A673 (cell line): ENCODE measurements at regions not wholly inside any gene's neighbourhood (a gene's known extent, or its start where the extent isn't known, plus 50 kb on each side); places are given as distances from the start of the nearest gene placed in this dataset.

ENCODE experiments used
- BruUV-seq: library from RNA; stranded (reverse); fragments of 400-500 nt; replicated peaks from 2 replicates; lab custom pipeline; 2021; lab: Mats Ljungman, UMichigan
- CTCF ChIA-PET: fragments of 300-600 bp; sonication (Branson Sonifier 250); formaldehyde crosslinking; loops from one replicate; lab custom pipeline; 2022; ENCODE audit warnings: antibody characterized with exemption; lab: Charles Lee
- POLR2A ChIA-PET: fragments of 300-600 bp; sonication (Branson Sonifier 250); formaldehyde crosslinking; loops from one replicate; lab custom pipeline; 2022; ENCODE audit warnings: antibody characterized with exemption; ENCODE audit not compliant: low non-redundant PET; lab: Charles Lee
- DNase-seq: peaks from one replicate; pipeline ENCODE4 v3.0.0-alpha.2; 2015; ENCODE audit warnings: low spot score
- H3K27ac ChIP-seq: fragments of 200-600 bp; sonication (generic); 2 replicates; pipeline ENCODE4 v1.5.1; 2016; ENCODE audit warnings: mixed run types, low read depth, mild to moderate bottlenecking, mixed read lengths, antibody characterized with exemption, low read length; ENCODE audit not compliant: poor library complexity, severe bottlenecking
- H3K27me3 ChIP-seq: fragments of 200-600 bp; sonication (generic); replicated peaks from 2 replicates; pipeline ENCODE4 v1.6.1; 2017; ENCODE audit warnings: mixed run types, low read depth, mild to moderate bottlenecking, mixed read lengths, antibody characterized with exemption, low read length; ENCODE audit not compliant: insufficient read depth, poor library complexity
- H3K36me3 ChIP-seq: fragments of 200-600 bp; sonication (generic); 2 replicates; pipeline ENCODE4 v1.6.1; 2016; ENCODE audit warnings: mixed run types, mild to moderate bottlenecking, mixed read lengths, antibody characterized with exemption, low read length; ENCODE audit not compliant: insufficient read depth, poor library complexity, severe bottlenecking
- H3K4me1 ChIP-seq: fragments of 200-600 bp; sonication (generic); 2 replicates; pipeline ENCODE4 v1.6.1; 2017; ENCODE audit warnings: mixed run types, mild to moderate bottlenecking, mixed read lengths, antibody characterized with exemption, low read length; ENCODE audit not compliant: insufficient read depth, poor library complexity, severe bottlenecking
- H3K4me3 ChIP-seq: fragments of 200-600 bp; sonication (generic); 2 replicates; pipeline ENCODE4 v1.5.1; 2016; ENCODE audit warnings: low read depth, mixed run types, mild to moderate bottlenecking, mixed read lengths, low read length; ENCODE audit not compliant: poor library complexity, severe bottlenecking
- H3K9me3 ChIP-seq: fragments of 200-600 bp; sonication (generic); 2 replicates; pipeline ENCODE4 v1.6.1; 2016; ENCODE audit warnings: mixed run types, low read depth, mild to moderate bottlenecking, mixed read lengths, antibody characterized with exemption, low read length; ENCODE audit not compliant: poor library complexity, severe bottlenecking
- CTCF ChIP-seq: fragments of 300-800, 200-600 bp; sonication (generic); conservative IDR thresholded peaks from 2 replicates; pipeline ENCODE4 v1.5.1; 2017; ENCODE audit warnings: low read depth, mild to moderate bottlenecking, antibody characterized with exemption, low read length, moderate library complexity, mixed read lengths
- EZH2 ChIP-seq: fragments of 200-600 bp; sonication (generic); IDR thresholded peaks from 2 replicates; pipeline ENCODE4 v1.6.1; 2017; ENCODE audit warnings: borderline replicate concordance, low read depth, mild to moderate bottlenecking, mixed read lengths, antibody characterized with exemption, low read length; ENCODE audit not compliant: poor library complexity, severe bottlenecking
- intact Hi-C: fragments of 100-400 bp; cut with micrococcal nuclease; formaldehyde crosslinking; loops from one replicate; pipeline ENCODE4 v1.10.0; 2022; ENCODE audit not compliant: unreplicated experiment

GRCh38 chr7:407721-408539 lies 111.7 kb downstream of the PDGFA start:
- ChIA-PET POLR2A (no interaction called here), CTCF (no interaction called here)
- DNase-seq = no peak

GRCh38 chr7:408751-409311 lies 110.8 kb downstream of the PDGFA start:
- intact Hi-C loops = no loop called here
- TF ChIP-seq CTCF = no peak
- TF ChIP-seq EZH2 = no peak
- DNase-seq = no peak
- Histone ChIP-seq H3K9me3 (no peaks in the 10 kb centered on the region), H3K27ac (no peak overlapping the region), H3K4me3 (no peak overlapping the region), H3K4me1 (no peaks in the 10 kb centered on the region), H3K36me3 (no peaks in the 10 kb centered on the region), H3K27me3 (peaks cover 48% of the 10 kb centered on the region)
- BruUV-seq = no TSS peak
- POLR2A ChIA-PET = no interaction called here
- CTCF ChIA-PET = no interaction called here

More at GRCh38 chr7:407721-408539, 111.7 kb downstream of the PDGFA start:
- H3K4me1 ChIP-seq = no peaks in the 10 kb centered on the region
- intact Hi-C loops = no loop called here
- TF ChIP-seq EZH2 (no peak), CTCF (no peak)
- H3K27me3 ChIP-seq = peaks cover 48% of the 10 kb centered on the region
- H3K36me3 ChIP-seq = no peaks in the 10 kb centered on the region
- H3K27ac ChIP-seq = no peak overlapping the region
- BruUV-seq = no TSS peak
- H3K4me3 ChIP-seq = no peak overlapping the region
- H3K9me3 ChIP-seq = no peaks in the 10 kb centered on the region

GRCh38 chr7:409339-410281 lies 110.0 kb downstream of the PDGFA start:
- Histone ChIP-seq H3K27ac (no peak overlapping the region), H3K4me3 (no peak overlapping the region), H3K27me3 (peaks cover 44% of the 10 kb centered on the region), H3K9me3 (no peaks in the 10 kb centered on the region), H3K36me3 (no peaks in the 10 kb centered on the region), H3K4me1 (no peaks in the 10 kb centered on the region)
- BruUV-seq = no TSS peak
- ChIA-PET POLR2A (no interaction called here), CTCF (no interaction called here)
- no peak for TF ChIP-seq EZH2
- TF ChIP-seq CTCF = no peak
- intact Hi-C loops = no loop called here
- no peak for DNase-seq
